CD8-positive, alpha-beta memory T cell (primary cell): ENCODE measurements at regions not wholly inside any gene's neighbourhood (a gene's known extent, or its start where the extent isn't known, plus 50 kb on each side); places are given as distances from the start of the nearest gene placed in this dataset.

Experiments used
- CTCF ChIA-PET: fragments of 350-600 bp; sonication (Branson Sonifier 250); formaldehyde crosslinking; loops from one replicate; lab custom pipeline; 2021; ENCODE audit warnings: antibody characterized with exemption; lab: Charles Lee
- POLR2A ChIA-PET: fragments of 350-600 bp; sonication (Branson Sonifier 250); formaldehyde crosslinking; loops from one replicate; lab custom pipeline; 2021; ENCODE audit warnings: antibody characterized with exemption; lab: Charles Lee
- DNase-seq, 5 donors: peaks; one replicate each; pipeline versions ENCODE4 v3.0.0 to v3.0.0-alpha.2; 2020 to 2022; ENCODE audit warnings: mixed read lengths in 1 of 5
- H3K27ac ChIP-seq: one replicate; pipeline ENCODE4 v1.7.0; 2013; ENCODE audit warnings: low read depth, mild to moderate bottlenecking, low read length, moderate library complexity
- H3K27me3 ChIP-seq: 2 replicates; pipeline ENCODE4 v1.7.0; 2013; ENCODE audit warnings: low read length, mild to moderate bottlenecking; ENCODE audit not compliant: insufficient read depth, poor library complexity, severe bottlenecking
- H3K36me3 ChIP-seq: 2 replicates; pipeline ENCODE4 v1.7.0; 2013; ENCODE audit warnings: mild to moderate bottlenecking, low read length, moderate library complexity; ENCODE audit not compliant: insufficient read depth
- H3K4me1 ChIP-seq: 2 replicates; pipeline ENCODE4 v1.7.0; 2013; ENCODE audit warnings: mild to moderate bottlenecking, low read length, moderate library complexity; ENCODE audit not compliant: insufficient read depth
- H3K4me3 ChIP-seq: 2 replicates; pipeline ENCODE4 v1.7.0; 2013; ENCODE audit warnings: mild to moderate bottlenecking, low read length
- H3K9me3 ChIP-seq: 2 replicates; pipeline ENCODE4 v1.7.0; 2013; ENCODE audit warnings: mild to moderate bottlenecking, low read length
- H3K27ac Mint-ChIP-seq, 8 donors: one replicate each; pipeline ENCODE4 v1.8.0; 2020 to 2021; ENCODE audit warnings: mixed read lengths in 8 of 8, mild to moderate bottlenecking in 6 of 8, inconsistent platforms in 3 of 8, moderate library complexity in 3 of 8
- H3K27me3 Mint-ChIP-seq, 2 donors: one replicate each; pipeline ENCODE4 v1.8.0; 2020 to 2021; ENCODE audit warnings: mixed read lengths in 2 of 2, mild to moderate bottlenecking in 1 of 2, moderate library complexity in 1 of 2
- H3K36me3 Mint-ChIP-seq, 3 donors: one replicate each; pipeline ENCODE4 v1.8.0; 2020 to 2021; ENCODE audit warnings: mixed read lengths in 3 of 3, inconsistent platforms in 1 of 3, mild to moderate bottlenecking in 1 of 3
- H3K4me1 Mint-ChIP-seq, 3 donors: one replicate each; pipeline ENCODE4 v1.8.0; 2020 to 2021; ENCODE audit warnings: mixed read lengths in 3 of 3, inconsistent platforms in 1 of 3, mild to moderate bottlenecking in 1 of 3
- H3K4me3 Mint-ChIP-seq, 7 donors: one replicate each; pipeline ENCODE4 v1.8.0; 2020 to 2021; ENCODE audit warnings: mixed read lengths in 7 of 7, mild to moderate bottlenecking in 6 of 7, moderate library complexity in 4 of 7, inconsistent platforms in 2 of 7
- H3K9me3 Mint-ChIP-seq, 5 donors: one replicate each; pipeline ENCODE4 v1.8.0; 2020 to 2022; ENCODE audit warnings: mixed read lengths in 5 of 5, mild to moderate bottlenecking in 3 of 5, moderate library complexity in 2 of 5, inconsistent platforms in 1 of 5

GRCh38 chr4:149296503-149296902 lies 519.1 kb downstream of the IQCM start:
- Mint-ChIP-seq H3K27ac (no peak overlapping the region), H3K27me3 (no peaks in the 10 kb centered on the region), H3K9me3 (peaks cover 0 to 3% (median 0%) of the 10 kb centered on the region in 5 donors), H3K4me3 (no peak overlapping the region), H3K4me1 (no peaks in the 10 kb centered on the region), H3K36me3 (no peaks in the 10 kb centered on the region)
- CTCF ChIA-PET: no interaction called here
- no peak overlapping the region for H3K4me3 ChIP-seq
- no peaks in the 10 kb centered on the region for H3K4me1 ChIP-seq
- POLR2A ChIA-PET: no interaction called here
- H3K27me3 ChIP-seq: no peaks in the 10 kb centered on the region
- no peaks in the 10 kb centered on the region for H3K36me3 ChIP-seq
- DNase-seq: no peak
- H3K9me3 ChIP-seq: no peaks in the 10 kb centered on the region
- no peak overlapping the region for H3K27ac ChIP-seq

- Mint-ChIP-seq H3K27me3 (no peaks in the 10 kb centered on the region), H3K36me3 (no peaks in the 10 kb centered on the region), H3K4me3 (no peak overlapping the region), H3K27ac (no peak overlapping the region), H3K4me1 (no peaks in the 10 kb centered on the region), H3K9me3 (peaks cover 0 to 3% (median 0%) of the 10 kb centered on the region in 5 donors)
- Histone ChIP-seq H3K4me1 (no peaks in the 10 kb centered on the region), H3K27me3 (no peaks in the 10 kb centered on the region), H3K27ac (no peak overlapping the region), H3K4me3 (no peak overlapping the region), H3K9me3 (no peaks in the 10 kb centered on the region), H3K36me3 (no peaks in the 10 kb centered on the region)
- CTCF ChIA-PET: no interaction called here
- no peak for DNase-seq
- POLR2A ChIA-PET: no interaction called here
Observed at GRCh38 chr4:149296084-149296483, 519.6 kb downstream of the IQCM start.

- ChIA-PET POLR2A (no interaction called here), CTCF (no interaction called here)
- Histone ChIP-seq H3K9me3 (no peaks in the 10 kb centered on the region), H3K4me1 (no peaks in the 10 kb centered on the region), H3K27ac (no peak overlapping the region), H3K36me3 (no peaks in the 10 kb centered on the region), H3K27me3 (no peaks in the 10 kb centered on the region), H3K4me3 (no peak overlapping the region)
- Mint-ChIP-seq H3K4me3 (no peak overlapping the region), H3K36me3 (no peaks in the 10 kb centered on the region), H3K9me3 (peaks cover 0 to 3% (median 0%) of the 10 kb centered on the region in 5 donors), H3K27ac (no peak overlapping the region), H3K4me1 (no peaks in the 10 kb centered on the region), H3K27me3 (no peaks in the 10 kb centered on the region)
- no peak for DNase-seq
Observed at GRCh38 chr4:149294601-149295000, 521.0 kb downstream of the IQCM start.

GRCh38 chr4:149293046-149293649 lies 522.5 kb downstream of the IQCM start:
- no peaks in the 10 kb centered on the region for H3K4me1 Mint-ChIP-seq
- CTCF ChIA-PET: no interaction called here
- no peak for DNase-seq
- no peaks in the 10 kb centered on the region for H3K4me1 ChIP-seq
- no peaks in the 10 kb centered on the region for H3K36me3 Mint-ChIP-seq
- H3K27me3 ChIP-seq: no peaks in the 10 kb centered on the region
- H3K9me3 Mint-ChIP-seq: peaks cover 0 to 4% (median 0%) of the 10 kb centered on the region in 5 donors
- H3K9me3 ChIP-seq: no peaks in the 10 kb centered on the region
- H3K4me3 Mint-ChIP-seq: no peak overlapping the region
- no peak overlapping the region for H3K27ac Mint-ChIP-seq
- no peak overlapping the region for H3K27ac ChIP-seq
- no peaks in the 10 kb centered on the region for H3K36me3 ChIP-seq
- H3K4me3 ChIP-seq: no peak overlapping the region
- POLR2A ChIA-PET: no interaction called here
- H3K27me3 Mint-ChIP-seq: no peaks in the 10 kb centered on the region

- ChIA-PET CTCF (no interaction called here), POLR2A (no interaction called here)
- Histone ChIP-seq H3K4me3 (no peak overlapping the region), H3K36me3 (no peaks in the 10 kb centered on the region), H3K27ac (no peak overlapping the region), H3K4me1 (no peaks in the 10 kb centered on the region), H3K27me3 (no peaks in the 10 kb centered on the region), H3K9me3 (no peaks in the 10 kb centered on the region)
- DNase-seq: no peak
- H3K36me3 Mint-ChIP-seq: no peaks in the 10 kb centered on the region
- H3K4me3 Mint-ChIP-seq: no peak overlapping the region
- H3K27me3 Mint-ChIP-seq: no peaks in the 10 kb centered on the region
- no peaks in the 10 kb centered on the region for H3K4me1 Mint-ChIP-seq
- peaks cover 0 to 4% (median 0%) of the 10 kb centered on the region in 5 donors for H3K9me3 Mint-ChIP-seq
- H3K27ac Mint-ChIP-seq: no peak overlapping the region
Observed at GRCh38 chr4:149292425-149293007, 523.1 kb downstream of the IQCM start.

- Mint-ChIP-seq H3K9me3 (peaks cover 0 to 4% (median 2%) of the 10 kb centered on the region in 5 donors), H3K27me3 (no peaks in the 10 kb centered on the region)
- POLR2A ChIA-PET: no interaction called here
Observed at GRCh38 chr4:149291463-149291862, 524.2 kb downstream of the IQCM start.

GRCh38 chr4:149280806-149281205 lies 534.8 kb downstream of the IQCM start:
- Mint-ChIP-seq H3K36me3 (no peaks in the 10 kb centered on the region), H3K9me3 (peaks cover 0 to 2% (median 0%) of the 10 kb centered on the region in 5 donors), H3K27ac (no peak overlapping the region), H3K4me3 (no peak overlapping the region), H3K27me3 (no peaks in the 10 kb centered on the region), H3K4me1 (no peaks in the 10 kb centered on the region)
- Histone ChIP-seq H3K4me3 (no peak overlapping the region), H3K4me1 (no peaks in the 10 kb centered on the region), H3K9me3 (no peaks in the 10 kb centered on the region), H3K27me3 (no peaks in the 10 kb centered on the region), H3K36me3 (no peaks in the 10 kb centered on the region), H3K27ac (no peak overlapping the region)
- no peak for DNase-seq
- POLR2A ChIA-PET: no interaction called here
- CTCF ChIA-PET: no interaction called here

More at GRCh38 chr4:149291463-149291862, 524.2 kb downstream of the IQCM start:
- Mint-ChIP-seq H3K27ac (no peak overlapping the region), H3K36me3 (no peaks in the 10 kb centered on the region), H3K4me3 (no peak overlapping the region), H3K4me1 (no peaks in the 10 kb centered on the region)
- CTCF ChIA-PET: no interaction called here
- Histone ChIP-seq H3K9me3 (no peaks in the 10 kb centered on the region), H3K4me3 (no peak overlapping the region), H3K27ac (no peak overlapping the region), H3K27me3 (no peaks in the 10 kb centered on the region), H3K4me1 (no peaks in the 10 kb centered on the region), H3K36me3 (no peaks in the 10 kb centered on the region)
- no peak for DNase-seq

- Histone ChIP-seq H3K27me3 (no peaks in the 10 kb centered on the region), H3K4me3 (no peak overlapping the region), H3K36me3 (no peaks in the 10 kb centered on the region), H3K4me1 (no peaks in the 10 kb centered on the region), H3K27ac (no peak overlapping the region), H3K9me3 (peaks cover 5% of the 10 kb centered on the region)
- Mint-ChIP-seq H3K27me3 (no peaks in the 10 kb centered on the region), H3K4me3 (no peak overlapping the region), H3K4me1 (no peaks in the 10 kb centered on the region), H3K27ac (no peak overlapping the region), H3K9me3 (peaks cover 0 to 2% (median 0%) of the 10 kb centered on the region in 5 donors), H3K36me3 (no peaks in the 10 kb centered on the region)
- POLR2A ChIA-PET: no interaction called here
- no peak for DNase-seq
- CTCF ChIA-PET: no interaction called here
Observed at GRCh38 chr4:149279776-149280175, 535.9 kb downstream of the IQCM start.
